Coronary artery (tissue), 2 donors: ENCODE measurements at regions not wholly inside any gene's neighbourhood (a gene's known extent, or its start where the extent isn't known, plus 50 kb on each side); places are given as distances from the start of the nearest gene placed in this dataset.

Experiments
- DNase-seq: peaks from one replicate; pipeline ENCODE4 v3.0.0-alpha.2; 2017; ENCODE audit warnings: low spot score
- H3K27ac ChIP-seq, 2 donors: fragments of 200-600 bp; sonication (generic); one replicate each; pipeline ENCODE4 v1.5.1; 2016 to 2019
- H3K4me3 ChIP-seq: fragments of 200-600 bp; sonication (generic); 2 replicates; pipeline ENCODE4 v1.5.1; 2016; ENCODE audit warnings: mild to moderate bottlenecking, moderate library complexity
- TF ChIP-seq, protein P1 (sequence below): fragments of 200-600 bp; sonication (generic); IDR thresholded peaks from one replicate; pipeline ENCODE4 v1.5.1; 2019; ENCODE audit warnings: antibody characterized with exemption

GRCh38 chr15:25183581-25184251, 228.9 kb downstream of the SNRPN start:
- no peak overlapping the region for H3K27ac ChIP-seq
- TF ChIP-seq, protein P1, sequence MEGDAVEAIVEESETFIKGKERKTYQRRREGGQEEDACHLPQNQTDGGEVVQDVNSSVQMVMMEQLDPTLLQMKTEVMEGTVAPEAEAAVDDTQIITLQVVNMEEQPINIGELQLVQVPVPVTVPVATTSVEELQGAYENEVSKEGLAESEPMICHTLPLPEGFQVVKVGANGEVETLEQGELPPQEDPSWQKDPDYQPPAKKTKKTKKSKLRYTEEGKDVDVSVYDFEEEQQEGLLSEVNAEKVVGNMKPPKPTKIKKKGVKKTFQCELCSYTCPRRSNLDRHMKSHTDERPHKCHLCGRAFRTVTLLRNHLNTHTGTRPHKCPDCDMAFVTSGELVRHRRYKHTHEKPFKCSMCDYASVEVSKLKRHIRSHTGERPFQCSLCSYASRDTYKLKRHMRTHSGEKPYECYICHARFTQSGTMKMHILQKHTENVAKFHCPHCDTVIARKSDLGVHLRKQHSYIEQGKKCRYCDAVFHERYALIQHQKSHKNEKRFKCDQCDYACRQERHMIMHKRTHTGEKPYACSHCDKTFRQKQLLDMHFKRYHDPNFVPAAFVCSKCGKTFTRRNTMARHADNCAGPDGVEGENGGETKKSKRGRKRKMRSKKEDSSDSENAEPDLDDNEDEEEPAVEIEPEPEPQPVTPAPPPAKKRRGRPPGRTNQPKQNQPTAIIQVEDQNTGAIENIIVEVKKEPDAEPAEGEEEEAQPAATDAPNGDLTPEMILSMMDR, result no peak
- peak; percentile 64 for DNase-seq
- H3K4me3 ChIP-seq, result no peak overlapping the region

DNA sequence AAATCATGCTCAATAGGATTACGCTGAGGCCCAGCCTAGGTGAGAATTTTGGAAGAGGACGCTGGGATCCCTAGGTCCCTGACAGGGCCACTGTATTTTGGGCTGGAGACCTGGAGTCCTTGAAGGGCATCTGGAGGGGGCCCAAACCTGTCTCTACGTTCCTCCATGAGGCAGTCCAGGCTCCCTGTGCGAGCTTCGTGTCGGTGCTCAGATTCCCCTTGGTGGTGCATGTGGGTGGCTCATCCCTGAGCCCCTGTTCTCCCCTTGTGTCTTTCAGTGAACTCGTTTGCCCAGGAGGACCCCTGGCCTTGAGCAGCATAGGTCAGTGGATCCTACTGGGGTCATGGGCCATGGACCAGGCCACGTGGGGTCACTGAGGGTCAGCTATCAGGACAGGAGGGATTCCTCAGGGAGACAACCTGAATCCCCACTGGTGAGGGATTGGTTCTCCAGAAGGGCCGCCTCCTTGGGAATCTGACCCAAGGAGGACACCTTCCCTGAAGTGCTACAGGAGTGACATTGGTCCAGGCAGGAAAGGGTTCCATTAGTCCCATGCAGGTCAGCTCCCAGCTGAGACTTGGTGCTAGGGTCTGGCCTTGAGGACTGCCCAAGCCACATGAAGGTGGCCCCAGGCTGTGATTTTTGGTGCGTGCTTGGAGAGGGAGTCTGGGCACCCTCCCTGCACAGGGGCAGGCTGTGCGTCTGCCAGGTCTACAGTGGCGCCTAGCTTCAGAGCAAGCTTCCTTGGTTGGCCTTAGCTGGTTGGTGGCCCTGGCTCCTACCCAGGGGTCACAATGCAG, 229.8 kb downstream of the SNRPN start:
- Histone ChIP-seq H3K27ac (no peak overlapping the region), H3K4me3 (no peak overlapping the region)
- TF ChIP-seq, protein P1, result no peak
- DNase-seq, result no peak

GRCh38 chr15:25185156-25185710, 230.4 kb downstream of the SNRPN start:
- Histone ChIP-seq H3K27ac (no peak overlapping the region), H3K4me3 (no peak overlapping the region)
- DNase-seq, result no peak
- TF ChIP-seq, protein P1, result no peak

DNA sequence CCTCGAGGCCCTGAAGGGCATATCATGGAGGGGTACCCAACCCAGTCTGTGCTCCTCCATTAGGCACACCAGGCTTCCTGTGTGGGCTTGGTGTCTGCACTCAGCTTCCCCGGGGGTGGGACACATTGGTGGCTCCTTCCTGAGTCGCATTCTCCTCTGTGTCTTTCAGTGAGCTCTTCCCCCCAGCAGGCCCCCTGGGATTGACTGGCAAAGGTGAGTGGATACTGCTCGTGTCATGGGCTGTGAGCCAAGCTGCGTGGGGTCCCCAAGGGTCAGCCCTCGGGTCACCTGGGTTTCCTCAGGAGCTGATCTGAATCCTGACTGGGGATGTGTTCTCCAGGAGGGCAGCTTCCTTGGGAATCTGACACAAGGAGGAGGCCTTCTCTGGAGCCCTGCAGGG, 231.0 kb downstream of the SNRPN start:
- DNase-seq, result no peak
- TF ChIP-seq, protein P1, result no peak
- H3K4me3 ChIP-seq, result no peak overlapping the region
- H3K27ac ChIP-seq, result no peak overlapping the region

DNA sequence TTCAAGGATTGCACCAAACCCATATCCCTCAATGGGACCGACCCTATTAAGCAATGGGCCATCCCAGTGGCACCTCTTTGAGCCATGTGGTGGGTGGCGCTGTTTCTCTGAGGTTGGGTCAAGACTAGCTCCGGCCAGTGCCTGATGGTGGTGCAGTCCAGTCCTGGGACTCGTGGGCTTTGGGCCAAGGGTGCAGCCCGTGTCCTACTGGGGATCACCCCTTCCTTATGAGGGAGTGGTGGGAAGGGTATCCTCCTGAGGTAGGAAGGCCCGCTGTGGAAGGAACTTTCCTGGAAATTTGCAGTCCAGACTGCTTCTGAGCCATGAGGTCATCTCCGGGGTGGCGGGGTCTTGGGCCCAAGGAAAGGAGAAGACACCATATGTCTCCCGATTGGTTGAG, 231.6 kb downstream of the SNRPN start:
- TF ChIP-seq, protein P1, result no peak
- Histone ChIP-seq H3K4me3 (no peak overlapping the region), H3K27ac (no peak overlapping the region)
- DNase-seq, result no peak

GRCh38 chr15:25186906-25187645, 232.3 kb downstream of the SNRPN start:
- H3K4me3 ChIP-seq, result no peak overlapping the region
- DNase-seq, result no peak
- no peak overlapping the region for H3K27ac ChIP-seq
- TF ChIP-seq, protein P1, result no peak
